ENCODE measurements at regions not wholly inside any gene's neighbourhood (a gene's known extent, or its start where the extent isn't known, plus 50 kb on each side); places are given as distances from the start of the nearest gene placed in this dataset.
"Not testable (repeated sequence)": the region's sequence is repeated elsewhere in the genome, so short reads cannot be mapped to it uniquely, and the experiment has no call there.

DNA sequence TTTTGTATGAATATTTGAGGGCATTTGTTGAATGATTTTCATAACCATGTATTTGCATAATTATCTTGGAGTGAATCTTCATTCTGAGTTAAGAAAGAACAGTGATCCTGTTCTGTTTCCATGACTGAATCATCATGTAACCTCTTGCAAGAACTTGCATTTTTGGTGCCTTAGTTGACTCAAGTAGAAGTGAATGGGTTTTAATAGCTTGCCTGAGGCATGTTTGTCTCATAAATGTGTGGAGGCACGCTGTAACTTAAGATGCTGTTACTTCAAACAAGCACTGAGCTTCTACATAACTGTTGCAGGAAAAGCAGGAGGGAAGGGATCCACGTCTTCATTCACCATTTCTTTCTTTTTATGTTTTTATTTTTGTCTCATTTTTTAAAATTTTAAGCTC, 1338.6 kb downstream of the KHDRBS2 start:
- H3K23ac ChIP-seq (ENCODE audit: low read depth, low read length); H2AFZ ChIP-seq (replicated peaks; ENCODE audit: low read length, poor library complexity); intact Hi-C loops (cut with micrococcal nuclease); H4K5ac ChIP-seq (ENCODE audit: low read depth, low read length); H2BK15ac ChIP-seq (ENCODE audit: low read depth, low read length); POLR2A ChIA-PET (ENCODE audit: unreplicated experiment); H3K18ac ChIP-seq (ENCODE audit: low read depth, low read length); H3K4me2 ChIP-seq (ENCODE audit: low read depth, low read length); H3K27me3 ChIP-seq (ENCODE audit: control insufficient read depth, insufficient read depth, low read length); H2AK9ac ChIP-seq (replicated peaks; ENCODE audit: low read depth, low read length, poor library complexity); H2BK120ac ChIP-seq (ENCODE audit: low read depth, low read length); H3K56ac ChIP-seq (ENCODE audit: extremely low read depth, insufficient read depth, low read length); in situ Hi-C loops (cut with MboI; ENCODE audit: low sequenced_read_pairs); H2AK5ac ChIP-seq (ENCODE audit: low read depth, low read length); H4K91ac ChIP-seq (ENCODE audit: insufficient read depth, low read depth, low read length); H3K4me1 ChIP-seq (ENCODE audit: control insufficient read depth, insufficient read depth, low read length); H3K14ac ChIP-seq (replicated peaks; ENCODE audit: low read depth, low read length); H3K36me3 ChIP-seq (ENCODE audit: control insufficient read depth, insufficient read depth, low read length); H3K4me3 ChIP-seq (ENCODE audit: insufficient read depth, low read depth, low read length); BruUV-seq (replicated peaks); H2BK5ac ChIP-seq (ENCODE audit: low read depth, low read length, poor library complexity, severe bottlenecking); ATAC-seq (ENCODE audit: low read depth); H3K4ac ChIP-seq (ENCODE audit: low read depth, low read length); H4K8ac ChIP-seq (ENCODE audit: low read depth in 2 of 2, low read length in 2 of 2); H3K9me1 ChIP-seq (ENCODE audit: insufficient read depth, low read length); dilution Hi-C loops (cut with HindIII; ENCODE audit: low sequenced_read_pairs, unreplicated experiment); CTCF ChIA-PET; H3K27ac ChIP-seq (ENCODE audit: insufficient read depth, low read length); H4K20me1 ChIP-seq (ENCODE audit: insufficient read depth, low read length); H3K9me3 ChIP-seq (ENCODE audit: control insufficient read depth, insufficient read depth, low read length); H2BK20ac ChIP-seq (ENCODE audit: low read depth, low read length); H3K79me1 ChIP-seq (ENCODE audit: low read depth in 1 of 2, low read length in 2 of 2); H3K9ac ChIP-seq (ENCODE audit: low read depth, low read length); DNase-seq: not testable (repeated sequence)
- no CpG with 5 or more reads among the region's 2 CpGs for WGBS, 2 experiments (ENCODE audit: extremely low coverage in 2 of 2, insufficient read length in 1 of 2)

DNA sequence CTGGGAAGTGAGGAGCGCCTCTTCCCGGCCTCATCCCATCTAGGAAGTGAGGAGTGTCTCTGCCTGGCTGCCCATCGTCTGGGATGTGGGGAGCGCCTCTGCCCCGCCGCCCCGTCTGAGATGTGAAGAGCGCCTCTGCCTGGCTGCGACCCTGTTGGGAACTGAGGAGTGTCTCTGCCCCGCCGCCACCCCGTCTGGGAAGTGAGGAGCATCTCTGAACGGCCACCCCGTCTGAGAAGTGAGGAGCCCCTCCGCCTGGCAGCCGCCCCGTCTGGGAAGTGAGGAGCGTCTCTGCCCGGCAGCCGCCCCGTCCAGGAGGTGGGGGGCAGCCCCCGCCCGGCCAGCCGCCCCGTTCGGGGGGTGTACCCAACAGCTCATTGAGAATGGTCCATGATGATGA, 1341.2 kb downstream of the KHDRBS2 start:
- H2BK20ac ChIP-seq (ENCODE audit: low read depth, low read length); dilution Hi-C loops (cut with HindIII; ENCODE audit: low sequenced_read_pairs, unreplicated experiment); H4K5ac ChIP-seq (ENCODE audit: low read depth, low read length); intact Hi-C loops (cut with micrococcal nuclease); H3K14ac ChIP-seq (replicated peaks; ENCODE audit: low read depth, low read length); H3K4me1 ChIP-seq (ENCODE audit: control insufficient read depth, insufficient read depth, low read length); H2AFZ ChIP-seq (replicated peaks; ENCODE audit: low read length, poor library complexity); H4K20me1 ChIP-seq (ENCODE audit: insufficient read depth, low read length); POLR2A ChIA-PET (ENCODE audit: unreplicated experiment); DNase-seq; H3K27ac ChIP-seq (ENCODE audit: insufficient read depth, low read length); BruUV-seq (replicated peaks); H3K4me2 ChIP-seq (ENCODE audit: low read depth, low read length); H2AK9ac ChIP-seq (replicated peaks; ENCODE audit: low read depth, low read length, poor library complexity); H3K56ac ChIP-seq (ENCODE audit: extremely low read depth, insufficient read depth, low read length); H4K91ac ChIP-seq (ENCODE audit: insufficient read depth, low read depth, low read length); H3K9ac ChIP-seq (ENCODE audit: low read depth, low read length); H3K18ac ChIP-seq (ENCODE audit: low read depth, low read length); in situ Hi-C loops (cut with MboI; ENCODE audit: low sequenced_read_pairs); H2AK5ac ChIP-seq (ENCODE audit: low read depth, low read length); H2BK120ac ChIP-seq (ENCODE audit: low read depth, low read length); CTCF ChIA-PET; H3K9me3 ChIP-seq (ENCODE audit: control insufficient read depth, insufficient read depth, low read length); H3K23ac ChIP-seq (ENCODE audit: low read depth, low read length); H3K36me3 ChIP-seq (ENCODE audit: control insufficient read depth, insufficient read depth, low read length); H4K8ac ChIP-seq (ENCODE audit: low read depth in 2 of 2, low read length in 2 of 2); H3K4me3 ChIP-seq (ENCODE audit: insufficient read depth, low read depth, low read length); ATAC-seq (ENCODE audit: low read depth); H3K27me3 ChIP-seq (ENCODE audit: control insufficient read depth, insufficient read depth, low read length); H3K79me1 ChIP-seq (ENCODE audit: low read depth in 1 of 2, low read length in 2 of 2); H3K9me1 ChIP-seq (ENCODE audit: insufficient read depth, low read length); H2BK15ac ChIP-seq (ENCODE audit: low read depth, low read length); H2BK5ac ChIP-seq (ENCODE audit: low read depth, low read length, poor library complexity, severe bottlenecking); H3K4ac ChIP-seq (ENCODE audit: low read depth, low read length): not testable (repeated sequence)
- 98% methylated on average over 8 of the region's 26 CpGs; no CpG with 5 or more reads in 1 of the 2 experiments for WGBS, 2 experiments (ENCODE audit: extremely low coverage in 2 of 2, insufficient read length in 1 of 2)

All from IMR-90 (cell line).